ENCODE measurements at regions not wholly inside any gene's neighbourhood (a gene's known extent, or its start where the extent isn't known, plus 50 kb on each side); places are given as distances from the start of the nearest gene placed in this dataset.
"Not testable (repeated sequence)": the region's sequence is repeated elsewhere in the genome, so short reads cannot be mapped to it uniquely, and the experiment has no call there.

DNA sequence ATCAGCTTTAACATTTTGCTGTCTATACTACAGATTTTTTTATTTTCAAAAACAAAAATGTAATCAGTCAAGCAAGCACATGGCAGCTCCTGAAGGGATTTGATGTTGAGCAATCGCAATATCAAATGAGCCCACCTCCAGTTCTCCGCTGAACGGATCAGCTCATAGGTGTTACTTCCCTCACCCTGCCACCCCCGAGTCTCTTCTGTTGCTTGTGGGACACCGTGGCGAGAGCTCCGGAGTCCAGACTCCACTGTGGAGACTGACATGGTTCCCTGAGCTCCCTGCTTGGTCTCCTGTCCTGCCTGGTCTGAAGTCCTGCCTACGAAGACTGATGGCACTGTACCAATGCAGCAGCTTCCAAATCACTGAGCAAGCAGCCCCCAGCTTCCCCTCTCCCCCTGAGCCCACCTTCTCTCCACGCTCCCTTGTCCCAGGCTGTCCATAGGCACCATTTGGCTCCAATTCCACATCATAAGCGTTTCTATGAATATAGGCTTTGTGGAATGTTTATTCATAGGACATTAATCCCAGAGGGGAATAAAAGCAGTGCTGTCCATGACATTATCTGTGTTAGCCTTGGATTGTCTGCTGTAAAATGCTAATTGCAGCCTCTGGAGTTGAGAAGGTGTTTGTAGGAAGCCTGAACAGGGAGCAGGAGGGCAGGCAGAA is 162.2 kb downstream of the LY86 start:
- no peaks in the 10 kb centered on the region for H3K27me3 ChIP-seq (ENCODE audit: control insufficient read depth in 1 of 2, insufficient read depth in 2 of 2, low read length in 2 of 2)
- peak overlapping the region; percentile 31 for H3K27ac ChIP-seq (ENCODE audit: low read length)

DNA sequence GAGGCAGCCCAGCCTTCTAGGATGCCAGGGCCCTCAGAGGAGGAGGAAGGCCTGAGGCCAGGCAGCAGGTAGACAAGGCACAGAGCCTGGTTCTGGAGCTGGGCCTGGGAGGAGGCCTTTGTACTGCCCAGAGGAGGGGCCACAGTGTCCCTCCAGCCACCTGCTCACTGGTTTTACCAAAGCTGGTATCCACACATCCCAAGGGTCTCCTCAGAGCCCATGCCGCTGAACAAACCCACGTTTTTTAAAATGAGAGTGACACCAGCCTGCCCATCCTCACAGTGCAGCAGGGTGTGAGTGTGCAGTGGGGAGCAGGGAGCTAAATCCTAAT is 162.7 kb downstream of the LY86 start:
- no peak overlapping the region for H3K9ac ChIP-seq (ENCODE audit: low read length in 2 of 2)
- peak overlapping the region; percentile 31 for H3K27ac ChIP-seq (ENCODE audit: low read length)
- H3K9me3 ChIP-seq (ENCODE audit: control insufficient read depth in 2 of 2, low read length in 2 of 2), result no peaks in the 10 kb centered on the region
- H3K36me3 ChIP-seq (ENCODE audit: control insufficient read depth in 2 of 2, insufficient read depth in 2 of 2, low read length in 2 of 2), result no peaks in the 10 kb centered on the region
- H3K27me3 ChIP-seq (ENCODE audit: control insufficient read depth in 1 of 2, insufficient read depth in 2 of 2, low read length in 2 of 2), result no peaks in the 10 kb centered on the region
- no peak overlapping the region for H3K4me3 ChIP-seq (ENCODE audit: low read length in 2 of 2)
- H3K4me1 ChIP-seq (ENCODE audit: control insufficient read depth, insufficient read depth, low read length), result peaks cover 29% of the 10 kb centered on the region

More for the DNA sequence above, 162.2 kb downstream of the LY86 start:
- Histone ChIP-seq H3K36me3 (ENCODE audit: control insufficient read depth in 2 of 2, insufficient read depth in 2 of 2, low read length in 2 of 2) (no peaks in the 10 kb centered on the region), H3K4me3 (ENCODE audit: low read length in 2 of 2) (no peak overlapping the region), H3K9me3 (ENCODE audit: control insufficient read depth in 2 of 2, low read length in 2 of 2) (no peaks in the 10 kb centered on the region), H3K9ac (ENCODE audit: low read length in 2 of 2) (peak overlapping the region in 1 of 2 donors; percentile 29), H3K4me1 (ENCODE audit: control insufficient read depth, insufficient read depth, low read length) (peaks cover 29% of the 10 kb centered on the region)

DNA sequence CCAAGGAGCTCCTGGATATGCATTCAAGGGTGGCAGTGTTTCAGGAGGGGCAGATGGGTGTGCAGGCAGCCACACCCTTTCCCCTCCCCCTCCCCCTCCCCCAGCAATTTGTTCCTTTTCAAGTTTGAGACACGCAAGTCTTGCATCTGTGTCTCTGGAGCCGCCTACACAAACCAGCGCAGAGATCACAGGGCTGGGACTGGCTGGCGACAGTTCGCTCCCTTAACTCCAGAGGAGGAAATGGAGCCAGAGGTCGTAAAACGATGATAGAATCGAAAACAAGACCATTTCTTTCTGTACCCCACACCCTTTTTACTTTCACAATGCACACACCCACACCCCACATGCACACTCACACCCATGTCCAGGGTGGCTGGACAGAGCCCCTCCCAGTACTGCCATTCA is 163.1 kb downstream of the LY86 start:
- Histone ChIP-seq H3K4me3 (ENCODE audit: low read length in 2 of 2) (peak overlapping the region in 1 of 2 donors; percentile 8), H3K9ac (ENCODE audit: low read length in 2 of 2) (peak overlapping the region in 1 of 2 donors; percentile 21), H3K27ac (ENCODE audit: low read length) (peak overlapping the region; percentile 41), H3K36me3 (ENCODE audit: control insufficient read depth in 2 of 2, insufficient read depth in 2 of 2, low read length in 2 of 2) (no peaks in the 10 kb centered on the region), H3K4me1 (ENCODE audit: control insufficient read depth, insufficient read depth, low read length) (peaks cover 29% of the 10 kb centered on the region), H3K27me3 (ENCODE audit: control insufficient read depth in 1 of 2, insufficient read depth in 2 of 2, low read length in 2 of 2) (no peaks in the 10 kb centered on the region), H3K9me3 (ENCODE audit: control insufficient read depth in 2 of 2, low read length in 2 of 2) (no peaks in the 10 kb centered on the region)

DNA sequence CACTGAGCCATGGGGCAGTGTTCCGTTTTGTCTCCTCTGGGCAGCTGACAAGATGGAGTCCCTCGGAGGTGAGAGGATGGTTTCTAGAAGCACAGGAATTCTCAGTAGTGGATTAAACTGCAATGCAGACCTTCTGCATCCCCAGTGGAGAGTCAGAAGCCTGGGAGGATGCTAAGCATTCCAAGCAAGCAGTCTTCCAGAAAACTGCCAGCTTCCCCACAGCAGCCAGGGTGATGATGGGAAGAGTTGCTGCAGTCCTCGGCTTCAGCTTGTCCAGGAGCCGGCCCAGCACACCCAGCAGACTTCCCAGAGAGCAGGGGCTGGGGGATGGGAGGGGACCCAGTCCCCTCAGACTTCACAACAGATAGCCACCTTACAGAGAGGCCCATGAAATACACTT is 163.6 kb downstream of the LY86 start:
- Histone ChIP-seq H3K9ac (ENCODE audit: low read length in 2 of 2) (peak overlapping the region in 1 of 2 donors; percentile 21), H3K36me3 (ENCODE audit: control insufficient read depth in 2 of 2, insufficient read depth in 2 of 2, low read length in 2 of 2) (no peaks in the 10 kb centered on the region), H3K27ac (ENCODE audit: low read length) (peak overlapping the region; percentile 41), H3K4me3 (ENCODE audit: low read length in 2 of 2) (peak overlapping the region in 1 of 2 donors; percentile 8), H3K27me3 (ENCODE audit: control insufficient read depth in 1 of 2, insufficient read depth in 2 of 2, low read length in 2 of 2) (no peaks in the 10 kb centered on the region), H3K9me3 (ENCODE audit: control insufficient read depth in 2 of 2, low read length in 2 of 2) (no peaks in the 10 kb centered on the region), H3K4me1 (ENCODE audit: control insufficient read depth, insufficient read depth, low read length) (peaks cover 29% of the 10 kb centered on the region)

DNA sequence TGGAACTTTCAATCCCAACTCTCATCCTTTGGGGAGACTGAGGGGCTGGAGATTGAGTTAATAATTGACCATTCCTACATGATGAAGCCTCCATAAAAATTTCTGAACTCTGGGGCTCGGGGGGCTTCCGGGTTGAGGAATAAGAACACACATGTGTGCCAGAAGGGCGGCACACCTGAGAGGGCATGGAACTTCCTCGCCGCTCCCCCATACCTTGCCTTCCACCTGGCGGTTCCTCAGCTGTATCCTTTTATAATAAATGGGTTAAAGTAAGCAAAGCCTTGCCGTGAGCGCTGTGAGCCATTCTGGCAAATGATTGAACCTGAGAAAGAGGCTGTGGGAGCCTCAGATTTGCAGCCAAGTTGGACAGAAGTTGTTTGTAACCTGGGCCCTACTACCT is 164.8 kb downstream of the LY86 start:
- Histone ChIP-seq H3K27me3 (ENCODE audit: control insufficient read depth in 1 of 2, insufficient read depth in 2 of 2, low read length in 2 of 2) (peaks cover 0 to 2% of the 10 kb centered on the region in 2 donors), H3K36me3 (ENCODE audit: control insufficient read depth in 2 of 2, insufficient read depth in 2 of 2, low read length in 2 of 2) (no peaks in the 10 kb centered on the region), H3K4me1 (ENCODE audit: control insufficient read depth, insufficient read depth, low read length) (peaks cover 29% of the 10 kb centered on the region), H3K4me3 (ENCODE audit: low read length in 2 of 2) (no peak overlapping the region), H3K27ac (ENCODE audit: low read length) (no peak overlapping the region), H3K9ac (ENCODE audit: low read length in 2 of 2) (no peak overlapping the region), H3K9me3 (ENCODE audit: control insufficient read depth in 2 of 2, low read length in 2 of 2) (no peaks in the 10 kb centered on the region)

DNA sequence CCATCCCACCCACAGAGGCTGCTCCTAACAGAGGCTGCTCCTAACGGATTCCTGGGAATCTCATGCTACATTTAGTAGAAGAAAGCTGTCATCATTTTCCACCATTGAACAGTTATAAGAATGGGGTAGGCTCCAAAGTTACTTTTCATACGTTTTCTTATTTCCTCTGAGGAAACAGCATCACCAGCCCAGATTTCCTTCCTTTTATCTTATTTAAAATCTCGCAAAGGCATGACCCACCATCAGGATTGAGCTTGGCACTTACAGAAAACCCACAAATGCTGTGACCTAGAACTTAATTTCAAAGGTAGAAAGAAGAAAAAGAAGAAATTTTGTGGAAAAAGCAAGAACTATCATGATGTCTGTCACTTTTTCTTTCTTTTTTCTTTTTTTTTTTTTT is 168.0 kb downstream of the LY86 start:
- H3K9ac ChIP-seq (ENCODE audit: low read length in 2 of 2), result no peak overlapping the region
- H3K9me3 ChIP-seq (ENCODE audit: control insufficient read depth in 2 of 2, low read length in 2 of 2), result no peaks in the 10 kb centered on the region
- no peak overlapping the region for H3K27ac ChIP-seq (ENCODE audit: low read length)
- peaks cover 0 to 2% of the 10 kb centered on the region in 2 donors for H3K27me3 ChIP-seq (ENCODE audit: control insufficient read depth in 1 of 2, insufficient read depth in 2 of 2, low read length in 2 of 2)
- H3K4me3 ChIP-seq (ENCODE audit: low read length in 2 of 2), result no peak overlapping the region
- H3K36me3 ChIP-seq (ENCODE audit: control insufficient read depth in 2 of 2, insufficient read depth in 2 of 2, low read length in 2 of 2), result no peaks in the 10 kb centered on the region
- H3K4me1 ChIP-seq (ENCODE audit: control insufficient read depth, insufficient read depth, low read length), result peaks cover 17% of the 10 kb centered on the region

DNA sequence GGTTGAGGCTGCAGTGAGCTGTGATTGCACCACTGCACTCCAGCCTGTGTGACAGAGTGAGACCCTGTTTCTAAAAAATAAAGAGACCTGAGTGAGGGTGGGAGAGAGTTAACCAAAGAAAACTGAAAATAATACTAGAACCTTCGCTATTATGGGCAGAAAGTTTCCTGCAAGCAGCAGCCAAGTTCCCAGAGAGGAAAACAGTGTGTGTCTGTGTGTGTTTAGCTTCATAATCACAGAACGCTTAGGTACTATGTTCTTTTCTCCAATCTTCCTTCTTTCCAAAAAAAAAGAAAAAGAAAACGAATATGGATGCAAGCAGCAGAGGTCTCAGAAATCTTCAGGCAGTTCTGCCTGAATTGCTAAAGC is 170.0 kb downstream of the LY86 start:
- H3K36me3 ChIP-seq (ENCODE audit: control insufficient read depth in 2 of 2, insufficient read depth in 2 of 2, low read length in 2 of 2), result no peaks in the 10 kb centered on the region
- H3K27me3 ChIP-seq (ENCODE audit: control insufficient read depth in 1 of 2, insufficient read depth in 2 of 2, low read length in 2 of 2), result peaks cover 0 to 2% of the 10 kb centered on the region in 2 donors
- H3K9me3 ChIP-seq (ENCODE audit: control insufficient read depth in 2 of 2, low read length in 2 of 2), result no peaks in the 10 kb centered on the region
- H3K27ac ChIP-seq (ENCODE audit: low read length), result no peak overlapping the region
- H3K4me3 ChIP-seq (ENCODE audit: low read length in 2 of 2), result peak overlapping the region in 1 of 2 donors; percentile 44
- H3K4me1 ChIP-seq (ENCODE audit: control insufficient read depth, insufficient read depth, low read length), result peaks cover 9% of the 10 kb centered on the region
- no peak overlapping the region for H3K9ac ChIP-seq (ENCODE audit: low read length in 2 of 2)

DNA sequence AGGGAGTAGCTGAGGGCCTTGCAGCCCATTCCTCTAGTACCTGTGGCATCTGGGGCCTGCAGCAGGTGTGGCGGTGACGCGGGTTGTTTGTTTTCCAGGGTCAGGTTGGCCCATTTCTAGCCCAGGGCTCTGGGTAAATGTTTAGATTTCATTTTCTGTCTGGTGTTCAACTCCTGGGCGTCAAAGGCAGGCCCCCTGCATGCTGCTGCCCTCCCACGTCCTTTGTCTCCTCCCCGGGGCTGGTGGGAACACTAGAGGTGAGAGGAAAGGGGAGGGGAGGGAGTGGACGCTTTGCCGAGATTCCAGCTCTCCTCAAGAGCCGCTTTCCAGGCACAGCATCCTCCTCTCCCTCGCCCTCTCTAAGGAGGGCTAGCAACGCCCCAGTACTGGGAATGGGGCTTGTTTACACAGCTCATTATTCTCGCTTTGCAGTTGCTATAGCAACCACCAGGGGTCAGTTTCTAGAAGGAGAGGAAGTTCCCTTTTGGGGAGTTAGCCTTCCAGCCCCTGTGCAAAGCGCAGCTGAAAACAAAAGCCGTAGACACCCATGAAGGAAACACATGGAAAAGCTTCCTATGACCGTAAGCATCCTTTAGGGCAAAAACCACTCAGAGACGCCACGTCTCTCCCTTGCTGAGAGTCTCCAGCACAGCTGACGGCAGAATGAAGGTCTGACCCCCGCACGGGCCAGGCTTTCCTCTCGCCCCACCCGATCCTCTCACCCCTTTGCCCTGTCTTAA is 170.6 kb downstream of the LY86 start:
- peaks cover 0 to 2% of the 10 kb centered on the region in 2 donors for H3K27me3 ChIP-seq (ENCODE audit: control insufficient read depth in 1 of 2, insufficient read depth in 2 of 2, low read length in 2 of 2)
- H3K27ac ChIP-seq (ENCODE audit: low read length), result no peak overlapping the region
- no peaks in the 10 kb centered on the region for H3K9me3 ChIP-seq (ENCODE audit: control insufficient read depth in 2 of 2, low read length in 2 of 2)
- peak overlapping the region in 1 of 2 donors; percentile 44 for H3K4me3 ChIP-seq (ENCODE audit: low read length in 2 of 2)
- H3K36me3 ChIP-seq (ENCODE audit: control insufficient read depth in 2 of 2, insufficient read depth in 2 of 2, low read length in 2 of 2), result no peaks in the 10 kb centered on the region
- H3K4me1 ChIP-seq (ENCODE audit: control insufficient read depth, insufficient read depth, low read length), result peaks cover 9% of the 10 kb centered on the region
- peak overlapping the region in 1 of 2 donors; percentile 29 for H3K9ac ChIP-seq (ENCODE audit: low read length in 2 of 2)

DNA sequence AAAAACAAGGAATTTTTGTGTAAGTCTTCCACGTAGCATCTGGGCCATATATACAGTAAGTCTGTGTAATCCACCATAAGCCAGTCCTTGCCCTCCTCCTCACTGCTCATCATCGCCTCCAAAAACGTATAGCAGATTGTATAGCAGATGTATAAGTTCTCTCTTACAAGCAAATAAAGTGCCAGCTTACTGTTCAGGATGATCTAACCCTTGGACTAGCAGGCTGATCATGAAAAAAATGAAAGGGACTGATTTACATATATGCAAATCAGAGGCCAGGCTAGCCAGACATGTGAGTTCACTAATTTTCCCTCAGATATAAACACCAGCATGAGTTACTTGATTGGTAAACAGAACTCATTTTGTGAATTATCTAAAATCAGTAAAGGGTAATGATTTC is 171.5 kb downstream of the LY86 start:
- no peak overlapping the region for H3K4me3 ChIP-seq (ENCODE audit: low read length in 2 of 2)
- no peak overlapping the region for H3K27ac ChIP-seq (ENCODE audit: low read length)
- H3K9me3 ChIP-seq (ENCODE audit: control insufficient read depth in 2 of 2, low read length in 2 of 2), result no peaks in the 10 kb centered on the region
- no peak overlapping the region for H3K9ac ChIP-seq (ENCODE audit: low read length in 2 of 2)
- H3K4me1 ChIP-seq (ENCODE audit: control insufficient read depth, insufficient read depth, low read length), result peaks cover 9% of the 10 kb centered on the region
- peaks cover 0 to 2% of the 10 kb centered on the region in 2 donors for H3K27me3 ChIP-seq (ENCODE audit: control insufficient read depth in 1 of 2, insufficient read depth in 2 of 2, low read length in 2 of 2)
- no peaks in the 10 kb centered on the region for H3K36me3 ChIP-seq (ENCODE audit: control insufficient read depth in 2 of 2, insufficient read depth in 2 of 2, low read length in 2 of 2)

DNA sequence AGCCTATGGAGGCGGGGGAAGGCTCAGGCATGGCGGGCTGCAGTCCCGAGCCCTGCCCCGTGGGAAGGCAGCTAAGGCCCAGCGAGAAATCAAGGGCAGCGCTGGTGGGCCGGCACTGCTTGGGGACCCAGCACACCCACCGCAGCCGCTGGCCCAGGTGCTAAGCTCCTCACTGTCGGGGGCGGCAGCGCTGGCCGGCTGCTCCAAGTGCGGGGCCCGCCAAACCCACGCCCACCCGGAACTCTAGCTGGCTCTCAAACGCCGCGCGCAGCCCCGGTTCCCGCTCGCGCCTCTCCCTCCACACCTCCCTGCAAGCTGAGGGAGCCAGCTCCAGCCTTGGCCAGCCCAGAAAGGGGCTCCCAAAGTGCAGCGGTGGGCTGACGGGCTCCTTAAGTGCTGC is 174.0 kb downstream of the LY86 start:
- H3K27me3 ChIP-seq (ENCODE audit: control insufficient read depth in 1 of 2, insufficient read depth in 2 of 2, low read length in 2 of 2); H3K36me3 ChIP-seq (ENCODE audit: control insufficient read depth in 2 of 2, insufficient read depth in 2 of 2, low read length in 2 of 2); H3K27ac ChIP-seq (ENCODE audit: low read length); H3K9me3 ChIP-seq (ENCODE audit: control insufficient read depth in 2 of 2, low read length in 2 of 2); H3K9ac ChIP-seq (ENCODE audit: low read length in 2 of 2); H3K4me3 ChIP-seq (ENCODE audit: low read length in 2 of 2); H3K4me1 ChIP-seq (ENCODE audit: control insufficient read depth, insufficient read depth, low read length): not testable (repeated sequence)
